HEK293 (cell line): ENCODE measurements at regions not wholly inside any gene's neighbourhood (a gene's known extent, or its start where the extent isn't known, plus 50 kb on each side); places are given as distances from the start of the nearest gene placed in this dataset.

Experiments
- CTCF ChIA-PET: fragments of 350-600 bp; formaldehyde crosslinking; extraction: SDS; loops from one replicate; lab custom pipeline; 2021; ENCODE audit warnings: antibody characterized with exemption; lab: Yijun Ruan, JAX
- POLR2A ChIA-PET: fragments of 300-600 bp; formaldehyde crosslinking; extraction: SDS; loops from one replicate; lab custom pipeline; 2020; ENCODE audit warnings: antibody characterized with exemption, inconsistent platforms; lab: Yijun Ruan, JAX
- H3K27ac ChIP-seq: fragments of 200-500 bp; sonication (Bioruptor generic); 2 replicates; pipeline ENCODE4 v1.5.1; 2014; ENCODE audit warnings: low read depth, low read length, control low read depth, inconsistent platforms; ENCODE audit errors: extremely low read depth
- H3K36me3 ChIP-seq, 2 experiments: fragments of 200-500 bp in 1 of 2; sonication (Bioruptor generic) in 1 of 2; 1 replicate in 1 of 2; 2 replicates in 1 of 2; pipeline ENCODE4 v1.5.1; 2014 to 2017; ENCODE audit warnings: inconsistent platforms in 2 of 2, low read length in 2 of 2; ENCODE audit not compliant: control insufficient read depth in 2 of 2, insufficient read depth in 1 of 2
- H3K4me1 ChIP-seq: fragments of 200-500 bp; sonication (Bioruptor generic); 2 replicates; pipeline ENCODE4 v1.5.1; 2014; ENCODE audit warnings: mild to moderate bottlenecking, low read length, inconsistent platforms; ENCODE audit not compliant: control insufficient read depth, insufficient read depth
- H3K4me3 ChIP-seq: 2 replicates; pipeline ENCODE4 v1.5.1; 2011; ENCODE audit warnings: low read depth, mild to moderate bottlenecking, control low read depth, low read length, moderate library complexity
- H3K9me3 ChIP-seq: fragments of 200-500 bp; sonication (Bioruptor generic); 2 replicates; pipeline ENCODE4 v1.5.1; 2014; ENCODE audit warnings: low read depth, low read length, inconsistent platforms; ENCODE audit not compliant: control insufficient read depth, insufficient read depth
- GFI1B ChIP-seq: fragments of 450-650 bp; formaldehyde crosslinking; IDR thresholded peaks from 2 replicates; pipeline ENCODE4 v1.5.1; 2016; ENCODE audit warnings: missing biosample characterization, missing genetic modification characterization
- KLF1 ChIP-seq: fragments of 450-650 bp; formaldehyde crosslinking; IDR thresholded peaks from 2 replicates; pipeline ENCODE4 v1.5.1; 2016; ENCODE audit warnings: missing biosample characterization, missing genetic modification characterization
- SCRT1 ChIP-seq: fragments of 450-650 bp; formaldehyde crosslinking; IDR thresholded peaks from 2 replicates; pipeline ENCODE4 v1.5.1; 2016; ENCODE audit warnings: missing biosample characterization, missing genetic modification characterization, borderline replicate concordance
- SP7 ChIP-seq: fragments of 450-650 bp; formaldehyde crosslinking; IDR thresholded peaks from 2 replicates; pipeline ENCODE4 v1.5.1; 2016; ENCODE audit warnings: missing biosample characterization, missing genetic modification characterization
- ZBTB8A ChIP-seq: fragments of 450-650 bp; formaldehyde crosslinking; IDR thresholded peaks from 2 replicates; pipeline ENCODE4 v1.5.1; 2016; ENCODE audit warnings: missing biosample characterization, missing genetic modification characterization
- ZNF146 ChIP-seq: fragments of 450-650 bp; formaldehyde crosslinking; IDR thresholded peaks from 2 replicates; pipeline ENCODE4 v1.5.1; 2016; ENCODE audit warnings: missing biosample characterization, missing genetic modification characterization
- ZNF394 ChIP-seq: fragments of 450-650 bp; formaldehyde crosslinking; IDR thresholded peaks from 2 replicates; pipeline ENCODE4 v1.5.1; 2016; ENCODE audit warnings: missing biosample characterization, missing genetic modification characterization, mild to moderate bottlenecking, moderate library complexity, borderline replicate concordance
- ZNF426 ChIP-seq: fragments of 450-650 bp; formaldehyde crosslinking; IDR thresholded peaks from 2 replicates; pipeline ENCODE4 v1.5.1; 2017; ENCODE audit warnings: missing biosample characterization, missing genetic modification characterization, mild to moderate bottlenecking, inconsistent platforms, moderate library complexity
- ZNF433 ChIP-seq: fragments of 450-650 bp; formaldehyde crosslinking; IDR thresholded peaks from 2 replicates; pipeline ENCODE4 v1.5.1; 2016; ENCODE audit warnings: missing biosample characterization, missing genetic modification characterization, low read depth
- ZNF707 ChIP-seq: fragments of 450-650 bp; formaldehyde crosslinking; IDR thresholded peaks from 2 replicates; pipeline ENCODE4 v1.5.1; 2016; ENCODE audit warnings: missing biosample characterization, missing genetic modification characterization
- ZNF76 ChIP-seq: fragments of 450-650 bp; formaldehyde crosslinking; IDR thresholded peaks from 2 replicates; pipeline ENCODE4; 2016; ENCODE audit warnings: low read depth, missing biosample characterization, missing genetic modification characterization, borderline replicate concordance
- TF ChIP-seq, protein P1 (sequence below): fragments of 450-650 bp; formaldehyde crosslinking; IDR thresholded peaks from 2 replicates; pipeline ENCODE4 v1.5.1; 2016; ENCODE audit warnings: missing biosample characterization, missing genetic modification characterization
- TF ChIP-seq, protein P2 (sequence below): fragments of 450-650 bp; formaldehyde crosslinking; IDR thresholded peaks from 2 replicates; pipeline ENCODE4 v1.5.1; 2016; ENCODE audit warnings: missing biosample characterization, missing genetic modification characterization
- TF ChIP-seq, protein P3 (sequence below): fragments of 450-650 bp; formaldehyde crosslinking; IDR thresholded peaks from 2 replicates; pipeline ENCODE4 v1.5.1; 2017; ENCODE audit warnings: missing biosample characterization, missing genetic modification characterization
- TF ChIP-seq, protein P4 (sequence below): fragments of 450-650 bp; formaldehyde crosslinking; IDR thresholded peaks from 2 replicates; pipeline ENCODE4 v1.5.1; 2016; ENCODE audit warnings: missing biosample characterization, missing genetic modification characterization, low read depth

DNA sequence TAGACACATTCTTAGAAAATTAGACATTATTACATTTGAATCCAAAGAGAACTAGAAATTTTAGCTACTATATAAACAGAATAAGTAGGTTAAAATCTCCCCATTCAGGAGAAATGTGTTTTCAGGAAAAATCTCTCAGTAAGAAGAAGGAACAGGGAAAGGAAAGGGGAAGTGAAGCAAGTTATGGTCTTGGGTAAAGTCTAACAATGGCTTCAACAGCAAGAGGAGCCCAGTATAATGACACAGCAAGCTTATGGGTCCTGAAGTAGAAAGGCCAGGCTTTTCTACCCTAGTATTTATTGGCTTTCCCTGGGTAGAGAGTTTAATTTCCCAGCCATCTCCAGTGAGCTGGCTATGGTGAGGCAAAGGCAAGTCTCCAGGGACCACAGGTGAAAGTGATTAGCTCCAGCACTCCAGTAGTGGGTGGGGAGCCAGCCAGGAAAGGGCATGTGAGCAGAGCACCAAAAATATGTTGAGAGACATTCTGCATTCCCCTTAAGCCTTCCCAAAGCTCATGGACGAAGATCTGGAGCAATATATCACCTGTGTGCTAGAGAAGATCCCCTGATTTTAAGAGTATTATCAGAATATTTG is 981.7 kb downstream of the NR2F1-AS1 start (continued):
- TF ChIP-seq KLF1 (tag by site-specific recombination) = no peak

DNA sequence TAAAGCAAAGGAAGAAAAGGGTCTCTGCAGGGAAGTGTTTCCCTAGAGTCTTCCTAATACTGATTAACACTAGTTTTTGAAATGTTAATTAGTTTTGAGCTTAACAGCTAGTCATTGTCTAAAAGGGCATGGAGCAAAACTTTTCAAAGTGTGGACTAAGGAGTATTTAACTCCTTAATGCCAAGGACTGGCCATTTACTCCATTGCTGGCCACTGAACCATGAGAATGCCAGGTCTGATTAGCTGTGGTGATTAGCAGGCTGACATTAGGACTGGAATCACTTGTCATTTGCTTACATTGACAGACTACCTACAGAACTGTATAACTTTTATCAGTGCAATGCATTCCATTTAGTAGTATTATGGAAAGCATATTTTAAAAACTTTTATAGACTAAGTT is 987.0 kb downstream of the NR2F1-AS1 start:
- Histone ChIP-seq H3K4me1 (no peaks in the 10 kb centered on the region; the same call in 1 of the 2 replicates), H3K4me3 (no peak overlapping the region), H3K36me3 (no peaks in the 10 kb centered on the region), H3K27ac (no peak overlapping the region), H3K9me3 (no peaks in the 10 kb centered on the region)
- CTCF ChIA-PET = no interaction called here
- POLR2A ChIA-PET = no interaction called here
- TF ChIP-seq, protein P1, sequence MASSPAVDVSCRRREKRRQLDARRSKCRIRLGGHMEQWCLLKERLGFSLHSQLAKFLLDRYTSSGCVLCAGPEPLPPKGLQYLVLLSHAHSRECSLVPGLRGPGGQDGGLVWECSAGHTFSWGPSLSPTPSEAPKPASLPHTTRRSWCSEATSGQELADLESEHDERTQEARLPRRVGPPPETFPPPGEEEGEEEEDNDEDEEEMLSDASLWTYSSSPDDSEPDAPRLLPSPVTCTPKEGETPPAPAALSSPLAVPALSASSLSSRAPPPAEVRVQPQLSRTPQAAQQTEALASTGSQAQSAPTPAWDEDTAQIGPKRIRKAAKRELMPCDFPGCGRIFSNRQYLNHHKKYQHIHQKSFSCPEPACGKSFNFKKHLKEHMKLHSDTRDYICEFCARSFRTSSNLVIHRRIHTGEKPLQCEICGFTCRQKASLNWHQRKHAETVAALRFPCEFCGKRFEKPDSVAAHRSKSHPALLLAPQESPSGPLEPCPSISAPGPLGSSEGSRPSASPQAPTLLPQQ (tag by site-specific recombination) = no peak
- no peak for TF ChIP-seq ZNF76 (tag by site-specific recombination)
- no peak for TF ChIP-seq ZNF146
- TF ChIP-seq, protein P2, sequence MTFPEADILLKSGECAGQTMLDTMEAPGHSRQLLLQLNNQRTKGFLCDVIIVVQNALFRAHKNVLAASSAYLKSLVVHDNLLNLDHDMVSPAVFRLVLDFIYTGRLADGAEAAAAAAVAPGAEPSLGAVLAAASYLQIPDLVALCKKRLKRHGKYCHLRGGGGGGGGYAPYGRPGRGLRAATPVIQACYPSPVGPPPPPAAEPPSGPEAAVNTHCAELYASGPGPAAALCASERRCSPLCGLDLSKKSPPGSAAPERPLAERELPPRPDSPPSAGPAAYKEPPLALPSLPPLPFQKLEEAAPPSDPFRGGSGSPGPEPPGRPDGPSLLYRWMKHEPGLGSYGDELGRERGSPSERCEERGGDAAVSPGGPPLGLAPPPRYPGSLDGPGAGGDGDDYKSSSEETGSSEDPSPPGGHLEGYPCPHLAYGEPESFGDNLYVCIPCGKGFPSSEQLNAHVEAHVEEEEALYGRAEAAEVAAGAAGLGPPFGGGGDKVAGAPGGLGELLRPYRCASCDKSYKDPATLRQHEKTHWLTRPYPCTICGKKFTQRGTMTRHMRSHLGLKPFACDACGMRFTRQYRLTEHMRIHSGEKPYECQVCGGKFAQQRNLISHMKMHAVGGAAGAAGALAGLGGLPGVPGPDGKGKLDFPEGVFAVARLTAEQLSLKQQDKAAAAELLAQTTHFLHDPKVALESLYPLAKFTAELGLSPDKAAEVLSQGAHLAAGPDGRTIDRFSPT = no peak
- no peak for TF ChIP-seq ZNF426 (tag by site-specific recombination)
- no peak for TF ChIP-seq ZBTB8A (tag by site-specific recombination)
- no peak for TF ChIP-seq GFI1B (tag by site-specific recombination)
- no peak for TF ChIP-seq SP7 (tag by site-specific recombination)

DNA sequence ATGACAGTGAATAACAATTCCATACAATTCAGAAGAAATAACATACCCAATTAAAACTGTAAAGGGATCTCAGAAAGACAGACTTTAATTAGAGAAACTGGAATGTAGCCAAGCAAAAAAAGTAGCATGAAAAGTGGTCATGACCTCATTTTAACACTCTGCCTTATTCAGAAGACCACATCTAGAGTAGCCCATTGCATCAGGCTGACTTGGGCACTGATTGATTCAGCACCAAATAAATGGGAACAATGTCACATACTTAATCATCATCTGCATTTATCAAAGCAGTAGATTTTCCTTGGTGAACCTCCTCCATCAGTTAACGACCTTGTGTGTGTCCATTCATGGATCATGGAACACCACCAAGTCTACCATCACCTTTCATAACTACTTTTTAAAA is 992.1 kb downstream of the NR2F1-AS1 start:
- Histone ChIP-seq H3K4me1 (no peaks in the 10 kb centered on the region; the same call in 1 of the 2 replicates), H3K9me3 (no peaks in the 10 kb centered on the region), H3K36me3 (no peaks in the 10 kb centered on the region), H3K4me3 (no peak overlapping the region), H3K27ac (no peak overlapping the region)
- ChIA-PET POLR2A (no interaction called here), CTCF (interaction anchor here (0.7 to 1.3 kb wide), 2 partner anchors 55 to 580 kb away, joined by 4 read pairs; no protein-coding TSS in a partner anchor)
- TF ChIP-seq, protein P3, sequence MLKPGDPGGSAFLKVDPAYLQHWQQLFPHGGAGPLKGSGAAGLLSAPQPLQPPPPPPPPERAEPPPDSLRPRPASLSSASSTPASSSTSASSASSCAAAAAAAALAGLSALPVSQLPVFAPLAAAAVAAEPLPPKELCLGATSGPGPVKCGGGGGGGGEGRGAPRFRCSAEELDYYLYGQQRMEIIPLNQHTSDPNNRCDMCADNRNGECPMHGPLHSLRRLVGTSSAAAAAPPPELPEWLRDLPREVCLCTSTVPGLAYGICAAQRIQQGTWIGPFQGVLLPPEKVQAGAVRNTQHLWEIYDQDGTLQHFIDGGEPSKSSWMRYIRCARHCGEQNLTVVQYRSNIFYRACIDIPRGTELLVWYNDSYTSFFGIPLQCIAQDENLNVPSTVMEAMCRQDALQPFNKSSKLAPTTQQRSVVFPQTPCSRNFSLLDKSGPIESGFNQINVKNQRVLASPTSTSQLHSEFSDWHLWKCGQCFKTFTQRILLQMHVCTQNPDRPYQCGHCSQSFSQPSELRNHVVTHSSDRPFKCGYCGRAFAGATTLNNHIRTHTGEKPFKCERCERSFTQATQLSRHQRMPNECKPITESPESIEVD (tag by site-specific recombination) = peak; percentile 43; the same call in 1 of the 2 replicates
- TF ChIP-seq ZNF433 (no peak), KLF1 (tag by site-specific recombination) (no peak)
- TF ChIP-seq, protein P4, sequence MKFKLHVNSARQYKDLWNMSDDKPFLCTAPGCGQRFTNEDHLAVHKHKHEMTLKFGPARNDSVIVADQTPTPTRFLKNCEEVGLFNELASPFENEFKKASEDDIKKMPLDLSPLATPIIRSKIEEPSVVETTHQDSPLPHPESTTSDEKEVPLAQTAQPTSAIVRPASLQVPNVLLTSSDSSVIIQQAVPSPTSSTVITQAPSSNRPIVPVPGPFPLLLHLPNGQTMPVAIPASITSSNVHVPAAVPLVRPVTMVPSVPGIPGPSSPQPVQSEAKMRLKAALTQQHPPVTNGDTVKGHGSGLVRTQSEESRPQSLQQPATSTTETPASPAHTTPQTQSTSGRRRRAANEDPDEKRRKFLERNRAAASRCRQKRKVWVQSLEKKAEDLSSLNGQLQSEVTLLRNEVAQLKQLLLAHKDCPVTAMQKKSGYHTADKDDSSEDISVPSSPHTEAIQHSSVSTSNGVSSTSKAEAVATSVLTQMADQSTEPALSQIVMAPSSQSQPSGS (tag by site-specific recombination) = 0 out of 2 replicates have a peak, but pooled peaks have one; percentile 34

DNA sequence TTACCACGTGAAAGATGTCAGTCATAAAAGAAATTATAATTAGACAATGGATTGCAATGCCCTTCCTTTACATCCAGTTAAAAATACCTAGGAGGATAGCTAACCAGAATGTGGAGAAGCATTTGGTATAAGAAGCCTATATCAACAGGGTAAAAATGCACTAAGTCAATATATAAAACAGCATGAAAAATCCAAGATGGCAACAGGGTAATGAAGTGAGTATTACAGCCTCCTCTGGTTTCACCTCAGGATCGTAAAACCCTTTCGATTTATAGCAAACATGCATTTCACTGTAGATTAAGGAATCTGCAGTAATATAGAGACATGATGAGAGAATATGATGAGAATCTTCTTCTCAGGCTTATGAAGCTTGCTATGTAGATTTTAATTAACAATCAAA is 999.3 kb downstream of the NR2F1-AS1 start:
- POLR2A ChIA-PET = no interaction called here
- no peaks in the 10 kb centered on the region for H3K4me1 ChIP-seq
- H3K36me3 ChIP-seq = no peaks in the 10 kb centered on the region
- CTCF ChIA-PET = interaction anchor here (0.6 kb wide), 1 partner anchor 62 kb away, joined by 6 read pairs; no protein-coding TSS in a partner anchor
- H3K27ac ChIP-seq = no peak overlapping the region
- H3K9me3 ChIP-seq = no peaks in the 10 kb centered on the region
- H3K4me3 ChIP-seq = no peak overlapping the region
- TF ChIP-seq ZNF707 (tag by site-specific recombination) = no peak
- TF ChIP-seq, protein P2 = no peak
- peak; percentile 73; the same call in 1 of the 2 replicates for TF ChIP-seq SCRT1 (tag by site-specific recombination)
- no peak for TF ChIP-seq ZNF394 (tag by site-specific recombination)
